ENCODE measurements at regions not wholly inside any gene's neighbourhood (a gene's known extent, or its start where the extent isn't known, plus 50 kb on each side); places are given as distances from the start of the nearest gene placed in this dataset.

GRCh38 chr4:132387060-132387459 is 762.0 kb upstream of the PCDH10 start:
- TF ChIP-seq CTCF (conservative IDR thresholded peaks at IDR 0.05 in 1 of 2, IDR thresholded peaks at IDR 0.05 in 1 of 2; ENCODE audit: extremely low read depth in 1 of 2, insufficient read depth in 1 of 2, low read depth in 1 of 2, low read length in 2 of 2) (no peak), EZH2 (IDR thresholded peaks at IDR 0.05; ENCODE audit: borderline replicate concordance, low read length) (no peak)
